Activated naive CD8-positive, alpha-beta T cell treated with anti-CD3 and anti-CD28 coated beads for 36 hours (primary cell): ENCODE measurements at regions not wholly inside any gene's neighbourhood (a gene's known extent, or its start where the extent isn't known, plus 50 kb on each side); places are given as distances from the start of the nearest gene placed in this dataset.

Source experiments
- DNase-seq: peaks from one replicate; pipeline ENCODE4 v3.0.0; 2021
- H3K27ac Mint-ChIP-seq: one replicate; pipeline ENCODE4 v1.8.0; 2022; ENCODE audit warnings: mild to moderate bottlenecking, moderate library complexity, mixed read lengths
- H3K27me3 Mint-ChIP-seq: one replicate; pipeline ENCODE4 v1.8.0; 2022; ENCODE audit warnings: mild to moderate bottlenecking, mixed read lengths
- H3K36me3 Mint-ChIP-seq: one replicate; pipeline ENCODE4 v1.8.0; 2021; ENCODE audit warnings: mild to moderate bottlenecking, mixed read lengths
- H3K4me1 Mint-ChIP-seq: one replicate; pipeline ENCODE4 v1.8.0; 2021; ENCODE audit warnings: mixed read lengths
- H3K4me3 Mint-ChIP-seq: one replicate; pipeline ENCODE4 v1.8.0; 2022; ENCODE audit warnings: mild to moderate bottlenecking, moderate library complexity, mixed read lengths
- H3K9me3 Mint-ChIP-seq: one replicate; pipeline ENCODE4 v1.8.0; 2022; ENCODE audit warnings: mixed read lengths

- Mint-ChIP-seq H3K27ac (no peak overlapping the region), H3K36me3 (no peaks in the 10 kb centered on the region), H3K9me3 (no peaks in the 10 kb centered on the region), H3K27me3 (no peaks in the 10 kb centered on the region), H3K4me3 (no peak overlapping the region), H3K4me1 (no peaks in the 10 kb centered on the region)
- DNase-seq, result no peak
Observed at GRCh38 chr3:1529676-1530075, 436.9 kb downstream of the CNTN6 start.

- no peak overlapping the region for H3K4me3 Mint-ChIP-seq
- H3K27ac Mint-ChIP-seq, result no peak overlapping the region
- no peak for DNase-seq
- no peaks in the 10 kb centered on the region for H3K36me3 Mint-ChIP-seq
- H3K9me3 Mint-ChIP-seq, result peaks cover 11% of the 10 kb centered on the region
- no peaks in the 10 kb centered on the region for H3K4me1 Mint-ChIP-seq
- H3K27me3 Mint-ChIP-seq, result no peaks in the 10 kb centered on the region
Observed at GRCh38 chr3:1531981-1532380, 439.2 kb downstream of the CNTN6 start.

DNA sequence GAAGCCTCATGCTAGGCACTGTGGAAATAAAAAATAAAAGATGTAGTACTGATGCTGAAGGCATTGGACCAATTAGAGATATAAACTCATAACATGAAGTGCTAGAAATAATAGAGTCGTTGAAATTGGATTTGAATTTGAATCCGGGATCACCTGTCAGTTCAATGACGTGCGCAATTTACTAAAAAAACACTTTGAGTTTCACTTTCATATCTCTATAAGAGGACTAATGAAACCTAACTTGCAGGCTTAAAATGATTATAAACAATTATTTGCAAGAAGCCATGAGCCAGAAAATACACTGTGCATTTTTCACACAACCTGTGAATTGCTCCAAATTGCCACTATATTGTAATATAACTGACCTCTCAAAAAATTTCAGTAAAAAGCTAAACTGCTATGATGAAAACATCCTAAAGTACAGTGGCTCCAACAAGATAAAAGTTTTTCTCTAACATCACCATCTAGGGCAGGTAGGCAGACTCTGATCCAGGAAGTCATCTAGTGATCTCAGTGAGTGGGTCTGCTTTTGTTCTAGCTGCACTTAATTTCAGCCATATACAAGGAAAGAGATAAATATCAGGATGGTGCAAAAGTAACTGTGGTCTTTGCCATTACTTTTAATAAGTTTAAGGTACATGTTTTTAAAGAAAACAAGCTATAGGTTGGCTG is 440.2 kb downstream of the CNTN6 start:
- Mint-ChIP-seq H3K4me3 (no peak overlapping the region), H3K4me1 (no peaks in the 10 kb centered on the region), H3K27ac (no peak overlapping the region), H3K36me3 (no peaks in the 10 kb centered on the region), H3K9me3 (peaks cover 15% of the 10 kb centered on the region), H3K27me3 (no peaks in the 10 kb centered on the region)
- DNase-seq, result no peak

- no peak for DNase-seq
- Mint-ChIP-seq H3K36me3 (no peaks in the 10 kb centered on the region), H3K27ac (no peak overlapping the region), H3K9me3 (peaks cover 15% of the 10 kb centered on the region), H3K27me3 (no peaks in the 10 kb centered on the region), H3K4me3 (no peak overlapping the region), H3K4me1 (no peaks in the 10 kb centered on the region)
Observed at GRCh38 chr3:1533763-1534162, 440.9 kb downstream of the CNTN6 start.

DNA sequence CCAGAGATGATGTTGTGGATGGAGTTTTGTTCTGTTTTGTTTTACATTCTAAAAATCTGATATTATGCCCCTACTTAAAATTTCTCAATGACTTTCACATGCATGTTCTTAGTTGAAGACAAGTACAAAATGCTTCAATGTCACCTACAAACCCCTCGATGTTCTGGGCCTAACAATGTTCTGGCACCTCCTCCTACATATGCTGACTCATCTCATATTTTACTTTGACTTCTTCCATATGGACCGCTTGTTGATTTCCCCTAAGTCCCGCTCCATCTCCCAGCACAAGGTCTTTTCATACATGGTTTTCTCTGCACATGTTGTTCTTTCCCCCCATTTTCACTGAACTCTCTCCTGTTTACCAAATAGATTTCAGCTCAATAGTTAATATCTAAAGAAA is 441.4 kb downstream of the CNTN6 start:
- no peaks in the 10 kb centered on the region for H3K27me3 Mint-ChIP-seq
- H3K27ac Mint-ChIP-seq, result no peak overlapping the region
- H3K36me3 Mint-ChIP-seq, result no peaks in the 10 kb centered on the region

DNA sequence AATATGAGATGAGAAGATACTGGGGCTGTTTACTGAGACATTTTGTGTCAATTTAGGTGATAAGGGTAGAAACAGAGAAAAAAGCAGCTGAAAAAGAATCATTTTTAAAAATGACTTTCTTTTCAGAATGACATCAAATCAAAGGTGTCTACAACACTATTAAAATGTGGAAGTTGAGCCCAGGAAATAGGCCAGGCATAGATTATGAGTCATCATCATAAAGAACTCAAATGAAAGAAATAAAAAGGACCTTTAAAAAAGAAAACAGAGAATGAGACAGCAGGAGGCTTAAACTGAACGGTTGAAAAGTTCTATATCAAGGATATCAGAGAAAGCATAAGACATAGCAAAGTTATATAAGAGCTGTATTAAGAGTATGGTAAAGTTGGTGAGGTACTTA is 442.5 kb downstream of the CNTN6 start:
- H3K27ac Mint-ChIP-seq, result no peak overlapping the region
- H3K9me3 Mint-ChIP-seq, result peaks cover 16% of the 10 kb centered on the region
- no peak overlapping the region for H3K4me3 Mint-ChIP-seq
- H3K27me3 Mint-ChIP-seq, result no peaks in the 10 kb centered on the region
- DNase-seq, result no peak
- no peaks in the 10 kb centered on the region for H3K4me1 Mint-ChIP-seq
- no peaks in the 10 kb centered on the region for H3K36me3 Mint-ChIP-seq

More for the DNA sequence above, 441.4 kb downstream of the CNTN6 start:
- peaks cover 15% of the 10 kb centered on the region for H3K9me3 Mint-ChIP-seq
- H3K4me1 Mint-ChIP-seq, result no peaks in the 10 kb centered on the region
- H3K4me3 Mint-ChIP-seq, result no peak overlapping the region
- DNase-seq, result no peak

- Mint-ChIP-seq H3K4me1 (no peaks in the 10 kb centered on the region), H3K36me3 (no peaks in the 10 kb centered on the region), H3K27me3 (no peaks in the 10 kb centered on the region), H3K27ac (no peak overlapping the region), H3K4me3 (no peak overlapping the region), H3K9me3 (peaks cover 10% of the 10 kb centered on the region)
- no peak for DNase-seq
Observed at GRCh38 chr3:1540686-1541085, 447.9 kb downstream of the CNTN6 start.

DNA sequence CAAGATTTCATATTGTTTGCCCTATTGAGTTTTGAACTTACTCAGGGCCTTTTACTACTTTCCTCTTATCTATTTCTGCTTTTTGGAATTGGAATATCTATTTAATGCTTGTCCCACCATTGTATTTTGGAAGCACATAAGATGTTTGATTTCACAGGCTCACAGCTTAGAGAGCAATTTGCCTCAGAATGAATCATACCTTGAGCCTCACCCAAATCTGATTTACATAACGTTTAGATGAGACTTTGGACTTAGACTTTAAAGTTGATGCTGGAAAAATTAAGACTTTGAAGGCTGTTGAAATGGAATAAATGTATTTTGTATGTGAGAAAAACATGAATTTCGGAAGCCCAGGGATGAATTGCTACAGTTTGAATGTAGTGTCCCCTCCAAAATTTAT is 458.9 kb downstream of the CNTN6 start:
- no peaks in the 10 kb centered on the region for H3K4me1 Mint-ChIP-seq
- DNase-seq, result no peak
- no peak overlapping the region for H3K4me3 Mint-ChIP-seq
- peaks cover 2% of the 10 kb centered on the region for H3K9me3 Mint-ChIP-seq
- no peak overlapping the region for H3K27ac Mint-ChIP-seq
- no peaks in the 10 kb centered on the region for H3K36me3 Mint-ChIP-seq
- no peaks in the 10 kb centered on the region for H3K27me3 Mint-ChIP-seq

GRCh38 chr3:1552831-1553230 is 460.0 kb downstream of the CNTN6 start:
- Mint-ChIP-seq H3K9me3 (peaks cover 2% of the 10 kb centered on the region), H3K27ac (no peak overlapping the region), H3K4me1 (no peaks in the 10 kb centered on the region), H3K4me3 (no peak overlapping the region), H3K27me3 (no peaks in the 10 kb centered on the region), H3K36me3 (no peaks in the 10 kb centered on the region)
- DNase-seq, result no peak

DNA sequence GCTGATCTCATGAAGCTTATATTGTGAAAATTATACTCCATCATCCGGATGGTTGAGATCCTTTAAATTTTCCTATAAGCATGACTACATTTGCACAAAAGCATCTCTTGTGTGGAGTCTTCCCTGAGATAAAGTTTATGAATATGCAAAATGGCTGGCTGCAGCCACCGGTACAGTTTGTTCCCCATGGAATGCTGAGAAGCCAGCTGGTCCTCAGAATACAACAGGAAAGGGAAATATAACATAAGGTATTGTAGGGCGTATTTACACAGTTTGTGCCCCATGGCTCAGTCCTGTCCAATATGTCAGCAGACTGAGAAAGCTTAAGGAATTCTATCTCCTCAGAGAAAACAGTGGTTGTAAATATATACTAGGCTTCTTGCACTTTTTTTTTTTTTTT is 468.6 kb downstream of the CNTN6 start:
- DNase-seq, result no peak
- Mint-ChIP-seq H3K27ac (no peak overlapping the region), H3K9me3 (peaks cover 3% of the 10 kb centered on the region), H3K36me3 (no peaks in the 10 kb centered on the region), H3K4me1 (no peaks in the 10 kb centered on the region), H3K4me3 (no peak overlapping the region), H3K27me3 (no peaks in the 10 kb centered on the region)

DNA sequence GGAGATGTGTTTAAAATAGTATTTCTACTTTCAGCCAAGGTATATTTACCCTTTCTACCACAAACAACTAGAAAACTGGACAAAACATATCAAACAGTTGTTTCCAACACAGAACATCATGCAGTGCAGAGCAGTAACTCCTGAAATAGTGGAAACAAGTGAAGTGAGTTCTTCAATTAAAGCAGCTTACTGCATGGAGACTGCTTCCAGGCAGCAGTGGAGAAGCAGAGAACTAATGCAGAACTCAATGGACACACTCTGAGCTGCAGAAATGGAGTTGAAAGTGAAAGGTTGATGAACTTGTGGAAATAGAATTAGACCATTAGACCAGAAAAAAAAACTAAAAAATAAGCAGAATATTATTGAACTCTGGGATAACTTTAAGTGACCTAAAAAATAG is 478.9 kb downstream of the CNTN6 start:
- Mint-ChIP-seq H3K4me3 (no peak overlapping the region), H3K36me3 (no peaks in the 10 kb centered on the region), H3K9me3 (peaks cover 8% of the 10 kb centered on the region), H3K27ac (no peak overlapping the region), H3K4me1 (no peaks in the 10 kb centered on the region), H3K27me3 (no peaks in the 10 kb centered on the region)
- no peak for DNase-seq

DNA sequence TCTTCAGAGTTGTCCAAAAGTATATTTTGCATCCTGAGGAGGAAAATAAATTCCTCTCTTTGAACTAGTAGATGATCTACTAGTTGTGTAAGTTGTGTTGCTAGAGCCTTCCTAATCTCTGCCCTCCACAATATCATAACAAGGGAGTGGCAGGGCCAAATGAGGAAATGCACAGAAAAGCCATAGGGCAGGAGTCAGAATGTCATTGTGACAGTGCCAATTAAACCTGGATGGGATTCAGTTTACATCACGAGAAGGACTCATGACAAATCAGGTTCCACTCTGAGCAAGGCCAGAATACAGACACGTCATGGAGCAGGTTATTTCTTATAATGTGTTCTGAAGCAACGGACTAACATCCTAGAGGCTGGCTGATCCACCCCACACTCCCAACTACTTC is 483.2 kb downstream of the CNTN6 start:
- Mint-ChIP-seq H3K9me3 (peaks cover 3% of the 10 kb centered on the region), H3K27me3 (no peaks in the 10 kb centered on the region), H3K4me1 (no peaks in the 10 kb centered on the region), H3K4me3 (no peak overlapping the region), H3K27ac (no peak overlapping the region), H3K36me3 (no peaks in the 10 kb centered on the region)
- DNase-seq, result no peak

DNA sequence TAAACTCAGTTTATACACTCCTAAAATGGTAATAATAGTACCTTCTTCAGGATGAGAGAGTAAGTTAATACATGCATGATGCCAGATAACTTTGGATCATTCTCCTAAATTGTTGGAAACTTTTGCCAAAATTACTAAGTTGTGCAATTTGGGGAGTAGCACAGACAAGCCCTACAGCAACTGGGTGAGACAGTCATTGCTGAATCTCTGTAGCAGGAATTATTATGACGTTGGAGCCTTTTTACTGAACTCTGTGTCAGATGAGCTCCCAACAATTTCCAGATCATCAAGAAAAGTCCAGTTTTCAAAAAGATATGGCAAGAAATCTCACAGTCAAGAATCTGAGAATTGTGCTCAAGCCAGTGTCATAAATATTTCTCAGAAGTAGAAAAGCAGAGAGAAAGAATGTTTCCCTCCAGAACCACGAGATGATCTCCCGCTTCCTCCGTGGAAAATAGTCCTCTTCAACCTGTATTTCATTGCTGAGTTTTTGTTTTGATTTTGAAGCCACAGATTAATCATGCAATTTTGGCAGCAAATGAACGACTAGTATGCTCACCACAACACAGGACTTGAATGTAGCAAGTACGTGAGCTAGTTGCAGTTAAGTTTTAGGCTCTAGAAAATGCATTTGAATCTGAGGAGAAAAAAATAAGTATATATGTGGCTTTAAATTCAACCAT is 485.4 kb downstream of the CNTN6 start:
- Mint-ChIP-seq H3K4me3 (no peak overlapping the region), H3K27me3 (no peaks in the 10 kb centered on the region), H3K36me3 (no peaks in the 10 kb centered on the region), H3K9me3 (no peaks in the 10 kb centered on the region), H3K27ac (no peak overlapping the region), H3K4me1 (no peaks in the 10 kb centered on the region)
- DNase-seq, result no peak

- H3K4me3 Mint-ChIP-seq, result no peak overlapping the region
- H3K27me3 Mint-ChIP-seq, result no peaks in the 10 kb centered on the region
- H3K4me1 Mint-ChIP-seq, result no peaks in the 10 kb centered on the region
- no peaks in the 10 kb centered on the region for H3K36me3 Mint-ChIP-seq
- peaks cover 2% of the 10 kb centered on the region for H3K9me3 Mint-ChIP-seq
- no peak for DNase-seq
- no peak overlapping the region for H3K27ac Mint-ChIP-seq
Observed at GRCh38 chr3:1583044-1583443, 490.2 kb downstream of the CNTN6 start.

DNA sequence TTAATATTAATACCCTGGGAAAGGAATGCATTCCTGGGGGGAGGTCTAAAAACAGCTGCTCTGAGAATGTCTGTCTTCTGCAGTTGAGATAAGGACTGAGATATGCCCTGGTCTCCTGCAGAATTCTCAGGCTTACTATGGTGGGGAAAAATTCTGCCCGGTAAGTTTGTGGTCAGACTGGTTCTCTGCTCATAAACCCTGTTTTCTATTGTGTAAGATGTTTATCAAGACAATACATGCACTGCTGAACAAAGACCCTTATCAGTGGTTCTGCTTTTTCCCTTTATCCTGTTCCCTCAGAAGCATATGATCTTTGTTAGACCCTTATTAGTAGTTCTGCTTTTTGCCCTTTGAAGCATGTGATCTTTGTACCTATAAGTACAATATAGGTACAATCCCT is 494.6 kb downstream of the CNTN6 start:
- Mint-ChIP-seq H3K36me3 (no peaks in the 10 kb centered on the region), H3K4me1 (no peaks in the 10 kb centered on the region), H3K9me3 (peaks cover 12% of the 10 kb centered on the region), H3K27me3 (no peaks in the 10 kb centered on the region), H3K27ac (no peak overlapping the region), H3K4me3 (no peak overlapping the region)
- no peak for DNase-seq

DNA sequence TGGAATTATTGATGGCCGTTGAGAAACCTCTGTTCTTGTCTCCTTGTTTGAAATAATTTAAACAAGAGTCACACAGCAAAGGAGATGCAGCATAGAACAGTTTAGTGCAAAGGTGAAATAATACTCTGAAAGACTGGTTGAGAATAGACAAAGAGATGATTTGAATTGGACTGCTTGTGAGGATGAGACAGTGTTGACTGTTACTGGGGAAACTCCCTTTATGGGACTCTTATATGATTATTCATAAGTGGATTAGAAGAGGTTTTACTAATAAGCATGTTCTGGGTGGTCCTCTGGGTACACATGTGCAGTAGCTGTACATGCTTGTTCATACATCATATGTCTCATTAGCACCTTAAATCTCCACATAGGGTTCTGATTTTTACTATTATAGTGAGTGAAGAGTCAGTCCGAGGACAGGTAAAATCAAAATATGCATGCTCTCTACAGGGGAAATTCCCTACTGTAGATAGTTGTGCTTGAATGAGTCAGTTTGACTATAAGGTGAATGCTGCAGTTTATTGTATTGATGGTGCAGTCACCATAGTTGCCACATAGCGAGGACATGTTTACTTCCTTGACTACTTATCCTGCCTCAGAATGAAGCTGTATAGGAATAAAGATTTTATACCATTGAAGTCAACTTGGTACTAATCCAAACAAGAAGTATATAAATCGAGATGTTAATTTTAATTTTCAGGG is 498.7 kb downstream of the CNTN6 start:
- DNase-seq, result no peak
- no peak overlapping the region for H3K27ac Mint-ChIP-seq
- H3K27me3 Mint-ChIP-seq, result no peaks in the 10 kb centered on the region
- H3K4me1 Mint-ChIP-seq, result no peaks in the 10 kb centered on the region
- peaks cover 13% of the 10 kb centered on the region for H3K9me3 Mint-ChIP-seq
- no peak overlapping the region for H3K4me3 Mint-ChIP-seq
- no peaks in the 10 kb centered on the region for H3K36me3 Mint-ChIP-seq
